CD4-positive, alpha-beta T cell treated with Interleukin-2 at 100 ng/mL for 4 hours (primary cell): ENCODE measurements at regions not wholly inside any gene's neighbourhood (a gene's known extent, or its start where the extent isn't known, plus 50 kb on each side); places are given as distances from the start of the nearest gene placed in this dataset.
"Not testable (repeated sequence)": the region's sequence is repeated elsewhere in the genome, so short reads cannot be mapped to it uniquely, and the experiment has no call there.

ENCODE experiments used
- DNase-seq: peaks from one replicate; pipeline ENCODE4 v3.0.0-alpha.2; 2020; ENCODE audit warnings: low spot score

- no peak for DNase-seq
These were observed 236.0 kb upstream of the NR5A2 start for GRCh38 chr1:199791495-199791894.

- no peak for DNase-seq
These were observed 234.6 kb upstream of the NR5A2 start for GRCh38 chr1:199792874-199793273.

GRCh38 chr1:199794105-199794863 is 233.2 kb upstream of the NR5A2 start:
- DNase-seq, result no peak

GRCh38 chr1:199799116-199799515 is 228.4 kb upstream of the NR5A2 start:
- DNase-seq, result no peak

- DNase-seq, result no peak
These were observed 223.0 kb upstream of the NR5A2 start for GRCh38 chr1:199804526-199804925.

GRCh38 chr1:199808110-199808870 is 219.2 kb upstream of the NR5A2 start:
- no peak for DNase-seq

- DNase-seq, result no peak
These were observed 218.2 kb upstream of the NR5A2 start for GRCh38 chr1:199809311-199809710.

- no peak for DNase-seq
These were observed 216.3 kb upstream of the NR5A2 start for GRCh38 chr1:199811163-199811562.

GRCh38 chr1:199813198-199813597 is 214.3 kb upstream of the NR5A2 start:
- DNase-seq, result no peak

GRCh38 chr1:199815947-199816346 is 211.6 kb upstream of the NR5A2 start:
- DNase-seq, result no peak

GRCh38 chr1:199817266-199817665 is 210.2 kb upstream of the NR5A2 start:
- no peak for DNase-seq

- DNase-seq, result no peak
These were observed 206.3 kb upstream of the NR5A2 start for GRCh38 chr1:199821029-199821779.

GRCh38 chr1:199832451-199832850 is 195.1 kb upstream of the NR5A2 start:
- no peak for DNase-seq

GRCh38 chr1:199834711-199835110 is 192.8 kb upstream of the NR5A2 start:
- DNase-seq, result no peak

- DNase-seq, result no peak
These were observed 191.1 kb upstream of the NR5A2 start for GRCh38 chr1:199836430-199836829.

GRCh38 chr1:199837321-199837720 is 190.2 kb upstream of the NR5A2 start:
- DNase-seq, result no peak

GRCh38 chr1:199839608-199840007 is 187.9 kb upstream of the NR5A2 start:
- not testable (repeated sequence) for DNase-seq

GRCh38 chr1:199843096-199843495 is 184.4 kb upstream of the NR5A2 start:
- not testable (repeated sequence) for DNase-seq

- DNase-seq, result no peak
These were observed 183.6 kb upstream of the NR5A2 start for GRCh38 chr1:199843861-199844260.

- no peak for DNase-seq
These were observed 180.5 kb upstream of the NR5A2 start for GRCh38 chr1:199847021-199847420.

- no peak for DNase-seq
These were observed 175.9 kb upstream of the NR5A2 start for GRCh38 chr1:199851439-199852140.

GRCh38 chr1:199854686-199855321 is 172.7 kb upstream of the NR5A2 start:
- DNase-seq, result no peak
